Ectodermal cell (in vitro differentiated cells): ENCODE measurements at regions not wholly inside any gene's neighbourhood (a gene's known extent, or its start where the extent isn't known, plus 50 kb on each side); places are given as distances from the start of the nearest gene placed in this dataset.

ENCODE experiments used
- H3K27ac ChIP-seq: 2 replicates; pipeline ENCODE4 v1.7.0; 2013; ENCODE audit warnings: mild to moderate bottlenecking, low read depth, low read length; ENCODE audit not compliant: insufficient read depth, poor library complexity, severe bottlenecking
- H3K27me3 ChIP-seq: 2 replicates; pipeline ENCODE4 v1.7.0; 2013; ENCODE audit warnings: mild to moderate bottlenecking, low read length; ENCODE audit not compliant: insufficient read depth, control insufficient read depth, poor library complexity, severe bottlenecking
- H3K36me3 ChIP-seq: one replicate; pipeline ENCODE4 v1.7.0; 2013; ENCODE audit warnings: low read length; ENCODE audit not compliant: control insufficient read depth, insufficient read depth
- H3K4me1 ChIP-seq: one replicate; pipeline ENCODE4 v1.7.0; 2013; ENCODE audit warnings: low read length; ENCODE audit not compliant: control insufficient read depth, insufficient read depth
- H3K4me3 ChIP-seq: 2 replicates; pipeline ENCODE4 v1.7.0; 2013; ENCODE audit warnings: low read depth, low read length, control low read depth; ENCODE audit not compliant: insufficient read depth
- H3K9me3 ChIP-seq: 2 replicates; pipeline ENCODE4 v1.7.0; 2013; ENCODE audit warnings: mild to moderate bottlenecking, low read length, moderate library complexity; ENCODE audit not compliant: control insufficient read depth
- WGBS, 2 experiments: methylation state at CpG; one replicate each; pipeline ENCODE4 v1.1.7; 2013; ENCODE audit warnings: missing lambda C conversion rate in 2 of 2; 5-methylcytosine and 5-hydroxymethylcytosine counted together

- Histone ChIP-seq H3K9me3 (peaks cover 7% of the 10 kb centered on the region), H3K4me3 (no peak overlapping the region), H3K4me1 (peaks cover 10% of the 10 kb centered on the region), H3K27me3 (no peaks in the 10 kb centered on the region), H3K36me3 (no peaks in the 10 kb centered on the region), H3K27ac (no peak overlapping the region)
- WGBS, 2 experiments: 78 to 80% methylated on average over 2 of the region's 2 CpGs
Observed at GRCh38 chr12:68447797-68448260, 115.7 kb upstream of the MDM1 start.

- H3K9me3 ChIP-seq: peaks cover 2% of the 10 kb centered on the region
- H3K36me3 ChIP-seq: no peaks in the 10 kb centered on the region
- 89 to 100% methylated on average over 1 of the region's 2 CpGs for WGBS, 2 experiments
- no peak overlapping the region for H3K4me3 ChIP-seq
- H3K27ac ChIP-seq: no peak overlapping the region
- H3K4me1 ChIP-seq: peaks cover 10% of the 10 kb centered on the region
- no peaks in the 10 kb centered on the region for H3K27me3 ChIP-seq
Observed at GRCh38 chr12:68449196-68449595, 117.0 kb upstream of the MDM1 start.

- Histone ChIP-seq H3K36me3 (no peaks in the 10 kb centered on the region), H3K4me1 (peaks cover 9% of the 10 kb centered on the region), H3K9me3 (no peaks in the 10 kb centered on the region), H3K4me3 (no peak overlapping the region), H3K27me3 (no peaks in the 10 kb centered on the region), H3K27ac (no peak overlapping the region)
- whole genome bisulfite sequencing, 2 experiments: 90 to 98% methylated on average over 3 of the region's 3 CpGs
Observed at GRCh38 chr12:68450947-68451260, 118.7 kb upstream of the MDM1 start.

GRCh38 chr12:68451261-68452077, 119.3 kb upstream of the MDM1 start:
- Histone ChIP-seq H3K4me3 (no peak overlapping the region), H3K27ac (no peak overlapping the region), H3K27me3 (no peaks in the 10 kb centered on the region), H3K9me3 (no peaks in the 10 kb centered on the region), H3K4me1 (peaks cover 3% of the 10 kb centered on the region), H3K36me3 (no peaks in the 10 kb centered on the region)
- 91 to 99% methylated on average over 6 of the region's 6 CpGs for WGBS, 2 experiments

DNA sequence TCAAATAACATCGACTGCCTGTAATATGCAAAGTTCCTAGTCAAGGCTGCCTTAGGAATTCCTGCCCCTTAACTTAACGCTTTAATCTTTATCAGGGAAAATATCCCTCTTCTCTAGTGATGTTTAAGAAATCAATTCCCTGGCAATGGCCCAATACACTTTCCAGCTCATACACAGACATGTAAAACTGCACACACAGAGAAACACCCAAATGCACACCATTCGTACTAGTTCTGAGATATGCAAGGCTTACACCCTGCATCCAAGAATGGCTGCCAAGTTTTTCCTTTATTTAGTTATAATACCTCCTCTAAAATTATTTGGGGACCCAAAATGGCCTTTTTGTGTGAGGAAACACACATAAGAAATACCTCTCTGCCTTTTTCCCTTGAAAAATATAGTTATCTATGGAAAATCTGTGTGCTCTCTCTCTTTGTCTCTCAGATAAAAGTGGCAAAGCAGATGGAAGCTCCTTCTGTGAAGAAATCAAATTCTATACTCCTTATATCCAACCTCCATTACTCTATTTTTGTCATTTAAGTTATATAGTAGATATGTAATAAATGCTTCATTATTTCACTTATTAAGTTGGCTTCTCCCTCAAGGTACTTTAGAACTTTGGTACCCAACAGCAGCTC, 120.0 kb upstream of the MDM1 start:
- no peaks in the 10 kb centered on the region for H3K36me3 ChIP-seq
- H3K27ac ChIP-seq: no peak overlapping the region
- no peaks in the 10 kb centered on the region for H3K27me3 ChIP-seq
- H3K9me3 ChIP-seq: no peaks in the 10 kb centered on the region
- 84 to 89% methylated on average over 3 of the region's 3 CpGs for WGBS, 2 experiments
- no peaks in the 10 kb centered on the region for H3K4me1 ChIP-seq
- H3K4me3 ChIP-seq: no peak overlapping the region

GRCh38 chr12:68453278-68453677, 121.1 kb upstream of the MDM1 start:
- H3K4me3 ChIP-seq: no peak overlapping the region

DNA sequence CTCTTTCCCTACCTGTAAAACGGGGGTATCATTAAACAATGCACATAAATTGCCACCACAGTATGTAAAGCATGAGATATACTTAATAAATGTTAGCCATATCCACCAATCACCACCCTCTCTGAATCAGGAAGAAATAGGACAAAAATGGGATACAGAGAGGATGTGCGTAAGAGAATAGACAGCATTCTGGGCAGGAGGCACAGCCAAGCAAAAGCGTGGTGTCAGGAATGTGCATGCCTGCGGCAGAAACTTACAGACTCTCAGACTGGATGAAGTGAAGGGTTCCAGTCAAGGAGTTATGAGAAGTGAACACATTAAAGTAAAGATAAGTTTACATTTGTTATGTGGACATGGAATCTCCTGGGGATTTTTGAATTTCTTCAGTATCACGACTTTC, 121.7 kb upstream of the MDM1 start:
- WGBS, 2 experiments: 90 to 96% methylated on average over 4 to 5 of the region's 5 CpGs
- Histone ChIP-seq H3K4me1 (no peaks in the 10 kb centered on the region), H3K36me3 (no peaks in the 10 kb centered on the region), H3K9me3 (no peaks in the 10 kb centered on the region), H3K27me3 (no peaks in the 10 kb centered on the region), H3K27ac (no peak overlapping the region), H3K4me3 (no peak overlapping the region)

More at GRCh38 chr12:68453278-68453677, 121.1 kb upstream of the MDM1 start:
- WGBS, 2 experiments: 81 to 84% methylated on average over 2 to 3 of the region's 3 CpGs
- H3K27ac ChIP-seq: no peak overlapping the region
- H3K9me3 ChIP-seq: no peaks in the 10 kb centered on the region
- no peaks in the 10 kb centered on the region for H3K27me3 ChIP-seq
- no peaks in the 10 kb centered on the region for H3K4me1 ChIP-seq
- no peaks in the 10 kb centered on the region for H3K36me3 ChIP-seq

DNA sequence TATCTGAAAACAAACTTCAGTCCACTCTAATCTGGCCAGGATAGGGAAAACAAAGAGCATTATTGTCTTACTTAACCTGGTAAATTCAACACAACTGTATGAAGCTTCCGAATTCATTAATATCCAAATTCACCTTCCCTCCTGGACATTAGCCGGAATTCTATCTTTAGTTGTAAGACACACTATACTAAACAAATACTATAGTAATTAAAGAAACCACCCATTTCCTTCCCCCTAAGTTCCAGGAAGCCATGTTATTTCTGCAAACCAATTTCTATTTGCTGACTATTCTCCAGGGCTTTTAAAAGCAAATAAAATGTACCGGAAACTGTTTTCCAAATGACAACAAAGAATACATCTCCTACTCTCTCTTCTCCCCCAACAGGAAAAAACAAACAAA, 122.7 kb upstream of the MDM1 start:
- H3K36me3 ChIP-seq: no peaks in the 10 kb centered on the region
- no peaks in the 10 kb centered on the region for H3K9me3 ChIP-seq
- no peaks in the 10 kb centered on the region for H3K27me3 ChIP-seq
- WGBS, 2 experiments: 88 to 97% methylated on average over 3 of the region's 3 CpGs
- no peak overlapping the region for H3K27ac ChIP-seq
- no peak overlapping the region for H3K4me3 ChIP-seq
- no peaks in the 10 kb centered on the region for H3K4me1 ChIP-seq

GRCh38 chr12:68455691-68456345, 123.7 kb upstream of the MDM1 start:
- H3K27me3 ChIP-seq: no peaks in the 10 kb centered on the region
- H3K9me3 ChIP-seq: no peaks in the 10 kb centered on the region
- H3K4me1 ChIP-seq: no peaks in the 10 kb centered on the region
- 69 to 78% methylated on average over 2 of the region's 2 CpGs for WGBS, 2 experiments
- H3K27ac ChIP-seq: no peak overlapping the region
- H3K4me3 ChIP-seq: no peak overlapping the region
- H3K36me3 ChIP-seq: no peaks in the 10 kb centered on the region

DNA sequence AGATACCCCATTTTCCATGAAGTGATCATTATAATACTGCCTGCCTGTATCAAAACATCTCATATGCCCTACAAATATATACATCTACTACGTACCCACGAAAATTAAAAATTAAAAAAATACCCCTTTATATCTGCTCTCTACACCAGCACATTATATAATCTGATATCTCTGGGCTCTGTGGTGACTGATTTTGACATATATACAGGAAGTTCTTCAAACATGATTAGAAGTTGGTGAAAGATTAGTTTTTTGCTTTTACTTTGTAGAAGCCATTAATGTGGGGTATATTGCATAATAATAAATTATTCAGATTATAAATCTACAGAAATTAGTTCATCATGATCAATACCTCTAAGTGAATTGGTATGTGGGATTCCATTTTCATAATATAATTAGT, 126.7 kb upstream of the MDM1 start:
- Histone ChIP-seq H3K27ac (no peak overlapping the region), H3K4me1 (no peaks in the 10 kb centered on the region), H3K9me3 (no peaks in the 10 kb centered on the region), H3K36me3 (no peaks in the 10 kb centered on the region), H3K4me3 (no peak overlapping the region), H3K27me3 (no peaks in the 10 kb centered on the region)
- 100% methylated on average over 2 of the region's 2 CpGs for WGBS, 2 experiments
